Suppressor macrophage treated with lipopolysaccharide for 4 hours (primary cell): ENCODE measurements at regions not wholly inside any gene's neighbourhood (a gene's known extent, or its start where the extent isn't known, plus 50 kb on each side); places are given as distances from the start of the nearest gene placed in this dataset.
"Not testable (repeated sequence)": the region's sequence is repeated elsewhere in the genome, so short reads cannot be mapped to it uniquely, and the experiment has no call there.

ENCODE experiments used
- DNase-seq: peaks from one replicate; pipeline ENCODE4 v3.0.0-alpha.2; 2020

- no peak for DNase-seq
Measured at GRCh38 chr9:87338088-87338989, 159.3 kb upstream of the DAPK1 start.

- no peak for DNase-seq
Measured at GRCh38 chr9:87340391-87340790, 157.3 kb upstream of the DAPK1 start.

- DNase-seq: no peak
Measured at GRCh38 chr9:87342743-87343142, 154.9 kb upstream of the DAPK1 start.

GRCh38 chr9:87343816-87344430, 153.7 kb upstream of the DAPK1 start:
- DNase-seq: no peak

GRCh38 chr9:87346061-87346665, 151.5 kb upstream of the DAPK1 start:
- no peak for DNase-seq

GRCh38 chr9:87350915-87351314, 146.8 kb upstream of the DAPK1 start:
- DNase-seq: no peak

GRCh38 chr9:87353301-87353700, 144.4 kb upstream of the DAPK1 start:
- no peak for DNase-seq

- DNase-seq: no peak
Measured at GRCh38 chr9:87354147-87354546, 143.5 kb upstream of the DAPK1 start.

GRCh38 chr9:87357600-87357999, 140.1 kb upstream of the DAPK1 start:
- no peak for DNase-seq

- no peak for DNase-seq
Measured at GRCh38 chr9:87359264-87359663, 138.4 kb upstream of the DAPK1 start.

- DNase-seq: no peak
Measured at GRCh38 chr9:87359958-87360601, 137.6 kb upstream of the DAPK1 start.

- DNase-seq: no peak
Measured at GRCh38 chr9:87370049-87370685, 127.5 kb upstream of the DAPK1 start.

GRCh38 chr9:87371795-87372355, 125.8 kb upstream of the DAPK1 start:
- DNase-seq: no peak

- DNase-seq: no peak
Measured at GRCh38 chr9:87372356-87372851, 125.3 kb upstream of the DAPK1 start.

- DNase-seq: not testable (repeated sequence)
Measured at GRCh38 chr9:87374023-87374919, 123.4 kb upstream of the DAPK1 start.

- no peak for DNase-seq
Measured at GRCh38 chr9:87375397-87376073, 122.1 kb upstream of the DAPK1 start.

GRCh38 chr9:87378676-87379075, 119.0 kb upstream of the DAPK1 start:
- DNase-seq: no peak

- DNase-seq: no peak
Measured at GRCh38 chr9:87379300-87379699, 118.4 kb upstream of the DAPK1 start.

GRCh38 chr9:87381050-87381711, 116.5 kb upstream of the DAPK1 start:
- DNase-seq: no peak

GRCh38 chr9:87381746-87382145, 115.9 kb upstream of the DAPK1 start:
- DNase-seq: no peak
